GM12872 (cell line): ENCODE measurements at regions not wholly inside any gene's neighbourhood (a gene's known extent, or its start where the extent isn't known, plus 50 kb on each side); places are given as distances from the start of the nearest gene placed in this dataset.

Source experiments
- TF ChIP-seq, protein P1 (sequence below): IDR thresholded peaks from 3 replicates; pipeline ENCODE4 v1.5.1; 2011; ENCODE audit warnings: low read depth, mild to moderate bottlenecking, low read length, moderate library complexity; ENCODE audit not compliant: insufficient read depth

DNA sequence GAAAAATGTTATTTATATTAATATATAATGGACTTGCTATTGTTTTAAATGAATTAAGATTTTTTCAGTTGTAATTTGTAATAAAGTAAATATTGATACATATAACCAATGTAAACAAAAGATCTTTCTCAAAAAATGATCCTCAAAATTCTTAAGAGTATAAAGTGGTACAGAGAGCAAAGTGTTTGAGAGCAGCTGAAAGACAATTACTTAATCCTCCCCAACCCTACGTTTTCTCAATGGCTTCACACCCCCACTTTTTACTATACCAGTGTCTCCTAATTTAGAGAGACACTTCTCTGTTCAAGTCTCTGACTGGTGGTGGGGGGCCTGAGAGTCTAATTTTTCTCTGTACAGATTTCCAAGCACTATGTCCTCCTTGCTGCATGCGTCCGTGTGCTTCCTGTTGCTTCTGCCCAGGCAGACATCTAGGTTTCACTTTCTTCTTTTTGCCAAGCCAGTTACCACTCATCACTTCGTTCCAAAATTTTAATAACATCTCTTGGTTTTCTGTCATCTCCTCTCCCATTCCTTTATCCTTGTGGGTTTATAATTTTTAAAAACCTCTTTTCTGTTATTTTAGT is 276.3 kb upstream of the DNAJC19 start:
- TF ChIP-seq, protein P1, sequence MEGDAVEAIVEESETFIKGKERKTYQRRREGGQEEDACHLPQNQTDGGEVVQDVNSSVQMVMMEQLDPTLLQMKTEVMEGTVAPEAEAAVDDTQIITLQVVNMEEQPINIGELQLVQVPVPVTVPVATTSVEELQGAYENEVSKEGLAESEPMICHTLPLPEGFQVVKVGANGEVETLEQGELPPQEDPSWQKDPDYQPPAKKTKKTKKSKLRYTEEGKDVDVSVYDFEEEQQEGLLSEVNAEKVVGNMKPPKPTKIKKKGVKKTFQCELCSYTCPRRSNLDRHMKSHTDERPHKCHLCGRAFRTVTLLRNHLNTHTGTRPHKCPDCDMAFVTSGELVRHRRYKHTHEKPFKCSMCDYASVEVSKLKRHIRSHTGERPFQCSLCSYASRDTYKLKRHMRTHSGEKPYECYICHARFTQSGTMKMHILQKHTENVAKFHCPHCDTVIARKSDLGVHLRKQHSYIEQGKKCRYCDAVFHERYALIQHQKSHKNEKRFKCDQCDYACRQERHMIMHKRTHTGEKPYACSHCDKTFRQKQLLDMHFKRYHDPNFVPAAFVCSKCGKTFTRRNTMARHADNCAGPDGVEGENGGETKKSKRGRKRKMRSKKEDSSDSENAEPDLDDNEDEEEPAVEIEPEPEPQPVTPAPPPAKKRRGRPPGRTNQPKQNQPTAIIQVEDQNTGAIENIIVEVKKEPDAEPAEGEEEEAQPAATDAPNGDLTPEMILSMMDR = no peak

DNA sequence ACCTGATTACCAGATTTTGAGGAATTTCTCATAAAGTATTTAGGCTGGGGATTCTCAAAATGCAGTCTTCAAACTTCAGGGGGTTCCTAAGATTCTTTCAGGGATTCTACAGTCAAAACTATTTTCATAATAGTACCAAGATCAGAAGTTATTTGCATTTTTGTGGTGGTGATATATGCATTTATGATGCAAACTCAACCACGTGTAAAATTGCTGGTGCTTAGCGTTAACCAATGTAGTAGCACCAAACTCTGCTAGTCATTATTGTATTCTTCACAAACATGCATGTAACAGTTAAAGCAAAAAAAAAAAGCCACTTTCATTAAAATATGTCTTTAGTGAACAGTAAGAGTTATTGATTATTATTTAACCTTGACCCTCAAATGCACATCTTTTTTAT is 274.9 kb upstream of the DNAJC19 start:
- TF ChIP-seq, protein P1 = no peak

DNA sequence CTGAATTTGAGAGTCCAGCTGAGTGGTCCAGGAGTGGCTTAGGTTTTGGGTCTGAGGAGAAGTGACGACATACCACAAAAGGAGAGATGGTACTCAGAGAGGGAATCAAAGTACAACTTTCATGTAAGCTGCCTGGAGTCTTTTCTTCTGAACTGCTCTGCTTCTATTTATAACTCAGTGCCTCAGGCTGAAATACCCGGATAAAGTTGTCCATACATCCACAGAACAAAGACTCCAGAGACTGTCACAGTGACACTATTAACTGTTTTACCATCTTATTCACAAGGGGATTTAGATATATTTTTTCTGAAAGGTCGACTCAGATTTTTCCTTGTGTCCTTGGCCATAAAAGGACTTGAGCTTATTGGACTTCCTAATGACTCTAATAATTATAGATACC is 264.3 kb upstream of the DNAJC19 start:
- TF ChIP-seq, protein P1 = no peak

DNA sequence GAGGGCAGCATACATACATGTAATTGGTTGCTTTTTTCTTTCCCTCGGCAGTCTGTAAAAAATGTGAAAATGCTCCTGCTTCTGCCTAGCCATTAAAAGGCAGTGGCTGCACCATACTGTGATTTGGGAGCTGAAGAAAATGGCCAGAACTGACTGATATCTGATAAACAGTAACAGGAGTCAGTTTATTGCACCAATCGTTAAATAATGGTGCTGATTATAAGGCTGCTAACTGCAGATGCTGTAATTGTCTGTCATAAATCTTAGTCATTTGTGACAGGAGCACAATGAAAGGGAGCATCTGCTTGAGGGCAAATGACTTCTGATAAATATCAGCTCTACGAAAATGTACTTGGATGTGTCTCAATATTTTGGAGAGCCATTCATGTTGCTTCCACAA is 263.1 kb upstream of the DNAJC19 start:
- TF ChIP-seq, protein P1 = no peak

DNA sequence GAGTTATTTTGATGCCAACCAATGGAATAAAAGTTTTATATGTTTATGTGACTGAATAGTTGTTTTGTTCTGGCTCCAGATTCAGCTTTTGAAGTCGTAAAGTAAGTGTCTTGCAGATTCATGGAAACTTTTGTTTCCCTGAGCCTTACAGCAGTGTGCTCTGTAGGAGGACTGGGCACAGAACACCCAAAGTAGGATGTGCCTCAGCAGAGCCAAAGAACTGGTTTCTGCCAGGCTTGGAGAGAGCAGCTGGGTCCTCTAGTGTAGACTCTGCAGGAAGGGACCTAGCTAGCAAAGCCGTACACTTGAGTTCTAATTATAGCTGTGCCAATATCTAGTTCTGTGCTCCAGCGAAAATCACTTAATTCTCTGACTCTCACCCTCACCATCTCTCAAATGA is 261.2 kb upstream of the DNAJC19 start:
- TF ChIP-seq, protein P1 = no peak

- TF ChIP-seq, protein P1 = no peak
Observed at GRCh38 chr3:181239441-181239840, 249.9 kb upstream of the DNAJC19 start.

DNA sequence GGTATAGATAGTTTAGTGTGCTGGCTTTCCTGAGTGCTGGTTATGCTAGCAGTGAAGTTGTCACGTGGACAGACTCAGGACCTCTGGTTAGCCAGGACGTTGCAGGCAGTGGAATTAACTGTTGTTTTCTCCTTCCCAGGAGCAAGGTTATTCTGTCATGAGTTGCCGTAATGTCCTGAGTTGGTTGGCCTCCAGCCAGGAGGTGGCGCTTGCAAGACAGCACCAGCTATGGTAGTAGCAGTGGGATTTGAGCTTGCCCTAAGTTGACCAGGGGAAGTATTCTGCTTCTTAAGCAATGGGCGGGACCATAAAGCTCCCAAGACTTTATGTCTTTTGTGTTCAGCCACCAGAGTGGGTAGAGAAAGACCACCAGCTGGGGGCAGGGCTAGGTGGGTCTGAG is 240.7 kb upstream of the DNAJC19 start:
- TF ChIP-seq, protein P1 = no peak
